ENCODE measurements at regions not wholly inside any gene's neighbourhood (a gene's known extent, or its start where the extent isn't known, plus 50 kb on each side); places are given as distances from the start of the nearest gene placed in this dataset.

DNA sequence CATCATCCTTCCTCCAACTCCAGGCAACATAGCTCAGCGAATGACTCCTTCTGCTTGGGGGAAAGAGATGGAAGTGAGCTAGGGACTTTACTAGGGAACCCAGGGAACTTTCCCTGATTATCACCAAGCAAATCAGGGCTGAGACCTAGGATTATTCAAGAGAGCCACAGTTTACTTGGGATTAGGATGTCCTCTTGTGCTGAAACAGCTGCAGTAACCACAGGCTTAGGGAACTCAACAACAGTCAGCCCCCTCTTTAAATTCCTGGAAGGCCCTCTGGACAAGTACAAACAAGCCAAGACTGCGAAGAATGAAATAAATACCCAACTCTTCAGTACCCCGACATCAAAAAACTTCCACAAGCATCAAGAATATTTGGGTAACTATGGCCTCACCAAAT lies 700.9 kb downstream of the COL12A1 start:
- no peak for ATAC-seq
- TF ChIP-seq ESRRG (CRISPR knock-in tag; IDR thresholded peaks at IDR 0.05) (no peak), ARNTL (CRISPR knock-in tag; IDR thresholded peaks at IDR 0.05; ENCODE audit: borderline replicate concordance, low read depth) (no peak), ZFP3 (CRISPR knock-in tag; IDR thresholded peaks at IDR 0.05) (no peak), CSRNP3 (CRISPR knock-in tag; IDR thresholded peaks at IDR 0.05) (no peak), TOX (CRISPR knock-in tag; IDR thresholded peaks at IDR 0.05; ENCODE audit: borderline replicate concordance) (no peak), ZNF565 (CRISPR knock-in tag; conservative IDR thresholded peaks at IDR 0.05; ENCODE audit: low read depth) (no peak), SNAI2 (CRISPR knock-in tag; IDR thresholded peaks at IDR 0.05) (no peak), ZNF70 (CRISPR knock-in tag; IDR thresholded peaks at IDR 0.05) (no peak), ISL1 (CRISPR knock-in tag; IDR thresholded peaks at IDR 0.05) (no peak)
- TF ChIP-seq, protein P1, sequence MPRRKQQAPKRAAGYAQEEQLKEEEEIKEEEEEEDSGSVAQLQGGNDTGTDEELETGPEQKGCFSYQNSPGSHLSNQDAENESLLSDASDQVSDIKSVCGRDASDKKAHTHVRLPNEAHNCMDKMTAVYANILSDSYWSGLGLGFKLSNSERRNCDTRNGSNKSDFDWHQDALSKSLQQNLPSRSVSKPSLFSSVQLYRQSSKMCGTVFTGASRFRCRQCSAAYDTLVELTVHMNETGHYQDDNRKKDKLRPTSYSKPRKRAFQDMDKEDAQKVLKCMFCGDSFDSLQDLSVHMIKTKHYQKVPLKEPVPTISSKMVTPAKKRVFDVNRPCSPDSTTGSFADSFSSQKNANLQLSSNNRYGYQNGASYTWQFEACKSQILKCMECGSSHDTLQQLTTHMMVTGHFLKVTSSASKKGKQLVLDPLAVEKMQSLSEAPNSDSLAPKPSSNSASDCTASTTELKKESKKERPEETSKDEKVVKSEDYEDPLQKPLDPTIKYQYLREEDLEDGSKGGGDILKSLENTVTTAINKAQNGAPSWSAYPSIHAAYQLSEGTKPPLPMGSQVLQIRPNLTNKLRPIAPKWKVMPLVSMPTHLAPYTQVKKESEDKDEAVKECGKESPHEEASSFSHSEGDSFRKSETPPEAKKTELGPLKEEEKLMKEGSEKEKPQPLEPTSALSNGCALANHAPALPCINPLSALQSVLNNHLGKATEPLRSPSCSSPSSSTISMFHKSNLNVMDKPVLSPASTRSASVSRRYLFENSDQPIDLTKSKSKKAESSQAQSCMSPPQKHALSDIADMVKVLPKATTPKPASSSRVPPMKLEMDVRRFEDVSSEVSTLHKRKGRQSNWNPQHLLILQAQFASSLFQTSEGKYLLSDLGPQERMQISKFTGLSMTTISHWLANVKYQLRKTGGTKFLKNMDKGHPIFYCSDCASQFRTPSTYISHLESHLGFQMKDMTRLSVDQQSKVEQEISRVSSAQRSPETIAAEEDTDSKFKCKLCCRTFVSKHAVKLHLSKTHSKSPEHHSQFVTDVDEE (CRISPR knock-in tag; IDR thresholded peaks at IDR 0.05) = no peak
- TF ChIP-seq, protein P2, sequence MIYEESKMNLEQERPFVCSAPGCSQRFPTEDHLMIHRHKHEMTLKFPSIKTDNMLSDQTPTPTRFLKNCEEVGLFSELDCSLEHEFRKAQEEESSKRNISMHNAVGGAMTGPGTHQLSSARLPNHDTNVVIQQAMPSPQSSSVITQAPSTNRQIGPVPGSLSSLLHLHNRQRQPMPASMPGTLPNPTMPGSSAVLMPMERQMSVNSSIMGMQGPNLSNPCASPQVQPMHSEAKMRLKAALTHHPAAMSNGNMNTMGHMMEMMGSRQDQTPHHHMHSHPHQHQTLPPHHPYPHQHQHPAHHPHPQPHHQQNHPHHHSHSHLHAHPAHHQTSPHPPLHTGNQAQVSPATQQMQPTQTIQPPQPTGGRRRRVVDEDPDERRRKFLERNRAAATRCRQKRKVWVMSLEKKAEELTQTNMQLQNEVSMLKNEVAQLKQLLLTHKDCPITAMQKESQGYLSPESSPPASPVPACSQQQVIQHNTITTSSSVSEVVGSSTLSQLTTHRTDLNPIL (CRISPR knock-in tag; IDR thresholded peaks at IDR 0.05; ENCODE audit: low read depth) = no peak
- TF ChIP-seq, protein P3, sequence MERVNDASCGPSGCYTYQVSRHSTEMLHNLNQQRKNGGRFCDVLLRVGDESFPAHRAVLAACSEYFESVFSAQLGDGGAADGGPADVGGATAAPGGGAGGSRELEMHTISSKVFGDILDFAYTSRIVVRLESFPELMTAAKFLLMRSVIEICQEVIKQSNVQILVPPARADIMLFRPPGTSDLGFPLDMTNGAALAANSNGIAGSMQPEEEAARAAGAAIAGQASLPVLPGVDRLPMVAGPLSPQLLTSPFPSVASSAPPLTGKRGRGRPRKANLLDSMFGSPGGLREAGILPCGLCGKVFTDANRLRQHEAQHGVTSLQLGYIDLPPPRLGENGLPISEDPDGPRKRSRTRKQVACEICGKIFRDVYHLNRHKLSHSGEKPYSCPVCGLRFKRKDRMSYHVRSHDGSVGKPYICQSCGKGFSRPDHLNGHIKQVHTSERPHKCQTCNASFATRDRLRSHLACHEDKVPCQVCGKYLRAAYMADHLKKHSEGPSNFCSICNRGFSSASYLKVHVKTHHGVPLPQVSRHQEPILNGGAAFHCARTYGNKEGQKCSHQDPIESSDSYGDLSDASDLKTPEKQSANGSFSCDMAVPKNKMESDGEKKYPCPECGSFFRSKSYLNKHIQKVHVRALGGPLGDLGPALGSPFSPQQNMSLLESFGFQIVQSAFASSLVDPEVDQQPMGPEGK (CRISPR knock-in tag; IDR thresholded peaks at IDR 0.05; ENCODE audit: borderline replicate concordance) = no peak

GRCh38 chr6:74492587-74492986 lies 713.3 kb downstream of the COL12A1 start:
- TF ChIP-seq BACH2 (CRISPR knock-in tag; IDR thresholded peaks at IDR 0.05; ENCODE audit: borderline replicate concordance) (no peak), ZNF565 (CRISPR knock-in tag; conservative IDR thresholded peaks at IDR 0.05; ENCODE audit: low read depth) (no peak), TCF4 (CRISPR knock-in tag; IDR thresholded peaks at IDR 0.05; ENCODE audit: borderline replicate concordance) (no peak), ARNTL (CRISPR knock-in tag; IDR thresholded peaks at IDR 0.05; ENCODE audit: borderline replicate concordance, low read depth) (no peak), ZC3H10 (CRISPR knock-in tag; IDR thresholded peaks at IDR 0.05) (no peak), GLIS3 (CRISPR knock-in tag; IDR thresholded peaks at IDR 0.05) (no peak), CSRNP3 (CRISPR knock-in tag; IDR thresholded peaks at IDR 0.05) (no peak), ZNF8 (CRISPR knock-in tag; IDR thresholded peaks at IDR 0.05) (no peak), CSDC2 (CRISPR knock-in tag; IDR thresholded peaks at IDR 0.05) (no peak)
- TF ChIP-seq, protein P1 (CRISPR knock-in tag; IDR thresholded peaks at IDR 0.05) = no peak
- TF ChIP-seq, protein P2 (CRISPR knock-in tag; IDR thresholded peaks at IDR 0.05; ENCODE audit: low read depth) = no peak
- ATAC-seq = no peak

All from SK-N-SH treated with all-trans-retinoic acid at 6 μM for 48 hours (cell line).